SIG-M5 (cell line): ENCODE measurements at regions not wholly inside any gene's neighbourhood (a gene's known extent, or its start where the extent isn't known, plus 50 kb on each side); places are given as distances from the start of the nearest gene placed in this dataset.

Experiments used
- DNase-seq: peaks from one replicate; lab custom pipeline; 2025; lab: John Stamatoyannopoulos, UW

DNA sequence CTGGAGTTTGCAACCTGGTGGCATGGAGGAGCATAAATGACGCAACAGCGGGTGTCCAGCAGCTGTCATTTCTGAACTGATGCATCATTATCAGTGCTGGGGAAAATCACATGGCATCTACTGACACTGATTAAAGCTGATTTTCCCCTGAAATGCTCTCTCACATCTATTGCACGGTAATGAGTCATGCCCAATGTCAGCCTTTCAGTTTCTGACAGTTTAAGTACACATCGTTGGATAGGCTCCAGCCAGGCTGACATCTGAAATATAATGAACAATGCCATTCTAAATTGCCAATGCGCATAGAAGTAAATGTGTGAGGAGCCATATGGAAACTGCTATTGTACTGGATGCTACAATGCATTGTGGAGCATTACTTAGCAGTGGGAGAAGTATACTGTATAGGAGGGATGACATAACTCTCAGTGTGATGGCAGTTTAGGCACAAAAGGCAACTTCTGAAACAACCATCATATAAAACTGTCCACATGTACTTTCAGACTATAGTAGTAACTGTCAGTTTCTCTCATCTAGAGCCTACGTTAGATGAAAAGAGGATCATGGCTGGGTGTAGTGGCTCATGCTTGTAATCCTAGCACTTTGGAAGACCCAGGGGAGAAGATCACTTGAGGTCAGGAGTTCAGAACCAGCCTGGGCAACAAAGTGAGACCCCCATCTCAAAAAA lies 389.3 kb upstream of the DMAC1 start:
- DNase-seq, result no peak

DNA sequence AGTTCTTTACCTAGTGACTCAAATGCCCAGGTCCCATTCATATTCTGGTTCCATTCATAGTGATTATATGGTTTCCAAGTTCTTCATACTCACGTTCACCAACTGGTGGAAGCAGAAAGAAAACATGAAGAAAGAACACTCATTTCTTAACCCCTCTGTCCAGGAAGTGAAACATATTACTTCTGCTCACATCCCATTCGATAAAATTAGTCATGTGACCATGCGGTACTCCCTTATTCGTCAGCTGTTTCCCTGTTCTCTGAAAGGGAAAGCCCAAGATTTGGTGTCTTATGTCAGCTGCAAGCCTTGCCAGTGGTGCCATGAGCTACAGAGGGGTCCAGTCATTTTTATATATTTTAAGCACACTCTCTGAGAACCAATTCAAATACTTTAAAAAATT lies 387.0 kb upstream of the DMAC1 start:
- no peak for DNase-seq

DNA sequence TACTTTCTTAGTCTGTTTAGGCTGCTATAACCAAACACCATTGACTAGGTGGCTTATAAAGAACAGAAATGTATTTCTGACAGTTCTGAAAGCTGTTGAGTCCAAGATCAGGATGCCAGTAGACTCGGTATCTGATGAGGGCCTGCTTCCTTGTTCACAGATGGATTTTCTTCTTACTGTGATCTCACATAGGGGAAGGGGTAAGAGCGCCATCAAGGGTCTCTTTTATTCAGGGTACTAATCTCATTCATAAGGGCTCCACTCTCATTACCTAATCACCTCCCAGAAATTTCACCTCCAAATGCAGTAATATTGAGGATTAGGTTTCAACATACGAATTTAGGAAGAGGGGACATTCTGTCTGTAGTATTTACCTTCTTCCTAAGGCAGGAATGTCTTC lies 384.0 kb upstream of the DMAC1 start:
- DNase-seq, result no peak

DNA sequence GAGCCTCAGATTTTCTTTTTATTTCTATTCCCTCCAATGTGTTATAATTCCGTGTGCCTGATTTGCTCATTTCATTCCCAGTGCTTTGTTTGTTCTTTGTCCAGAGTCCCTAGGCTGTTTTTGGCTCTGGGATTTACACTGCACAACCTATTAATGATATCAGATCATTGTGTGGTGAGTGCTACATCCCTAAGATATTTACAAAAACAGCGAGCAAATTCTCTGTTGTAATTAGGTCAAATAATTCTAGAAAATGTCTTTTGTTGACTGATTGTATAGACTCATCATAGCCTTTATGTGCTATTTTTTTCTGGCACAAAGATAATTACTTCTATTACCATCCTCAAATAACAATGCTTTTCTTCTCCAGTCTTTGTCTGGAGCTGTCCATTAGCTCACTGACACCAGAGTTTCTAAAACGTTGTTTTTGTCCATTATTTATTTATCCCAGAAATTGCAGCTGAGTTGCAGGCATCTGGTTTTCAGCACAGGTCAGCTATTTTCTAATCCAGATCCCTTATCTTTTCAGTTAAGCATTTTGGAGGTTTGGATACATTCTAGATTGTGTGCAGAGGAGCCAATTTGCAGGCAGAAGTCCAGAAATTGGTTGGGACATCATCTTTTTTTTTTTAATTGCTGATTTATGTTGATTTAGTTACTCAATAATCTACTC lies 379.9 kb upstream of the DMAC1 start:
- DNase-seq, result no peak

DNA sequence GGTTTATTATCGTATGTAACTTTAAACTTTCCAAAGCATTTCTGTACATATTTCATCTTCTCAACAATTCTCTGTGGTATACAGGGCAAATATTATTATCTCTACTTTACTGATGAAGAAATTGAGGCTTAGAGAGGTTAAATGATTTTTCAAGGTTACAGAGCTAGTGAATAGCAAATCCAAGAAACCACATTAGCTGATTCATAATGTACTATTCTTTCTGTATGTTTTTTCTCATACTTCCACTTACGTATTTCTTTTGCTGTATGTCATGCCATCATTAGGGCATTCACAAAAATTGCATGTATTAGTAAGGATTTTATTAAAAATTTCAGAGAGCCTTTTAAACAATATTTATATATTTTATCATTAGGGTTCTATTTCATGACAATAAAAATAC lies 372.4 kb upstream of the DMAC1 start:
- no peak for DNase-seq

DNA sequence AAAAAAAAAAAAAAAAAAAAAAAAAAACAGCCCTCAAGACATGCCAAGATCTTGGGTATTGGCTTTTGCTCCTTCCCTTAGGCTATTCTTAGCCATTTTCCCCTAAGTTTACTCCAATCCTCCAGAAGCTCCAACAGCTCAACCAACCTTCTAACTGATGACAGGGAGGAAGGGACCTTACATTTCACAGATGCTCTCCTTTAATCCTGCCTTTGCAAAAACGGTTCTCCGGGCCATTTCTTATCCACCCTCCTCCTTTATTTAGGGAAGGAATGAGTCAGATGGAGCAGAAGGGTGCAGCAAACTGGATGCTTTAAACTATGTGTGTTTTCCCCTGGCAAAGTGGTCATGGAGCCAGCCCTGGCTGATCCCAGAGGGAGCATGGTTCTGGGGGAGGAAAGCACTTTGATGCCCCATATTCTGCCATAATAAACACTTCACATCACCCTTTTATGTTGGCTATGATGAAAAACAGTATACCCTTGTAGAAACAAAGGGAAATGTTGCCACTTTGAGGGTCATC lies 369.4 kb upstream of the DMAC1 start:
- DNase-seq, result no peak

DNA sequence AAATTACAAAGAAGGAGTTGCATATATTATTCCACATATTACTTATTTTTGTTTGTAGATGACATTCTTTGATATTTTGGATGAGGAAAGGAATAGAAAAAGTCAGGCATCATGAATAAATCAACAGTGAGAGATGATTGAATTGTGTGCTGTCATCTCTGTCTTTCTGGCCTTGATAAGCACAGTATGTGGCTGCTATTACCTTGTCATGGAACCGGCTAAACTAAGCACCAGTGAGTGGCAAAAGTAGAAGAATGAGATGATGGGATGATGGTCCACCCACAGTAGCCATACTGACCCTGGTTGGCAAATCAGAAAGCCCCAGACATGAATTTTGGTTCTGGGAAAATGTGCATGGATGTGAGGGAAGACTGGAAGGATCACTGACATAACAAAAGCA lies 361.2 kb upstream of the DMAC1 start:
- no peak for DNase-seq

DNA sequence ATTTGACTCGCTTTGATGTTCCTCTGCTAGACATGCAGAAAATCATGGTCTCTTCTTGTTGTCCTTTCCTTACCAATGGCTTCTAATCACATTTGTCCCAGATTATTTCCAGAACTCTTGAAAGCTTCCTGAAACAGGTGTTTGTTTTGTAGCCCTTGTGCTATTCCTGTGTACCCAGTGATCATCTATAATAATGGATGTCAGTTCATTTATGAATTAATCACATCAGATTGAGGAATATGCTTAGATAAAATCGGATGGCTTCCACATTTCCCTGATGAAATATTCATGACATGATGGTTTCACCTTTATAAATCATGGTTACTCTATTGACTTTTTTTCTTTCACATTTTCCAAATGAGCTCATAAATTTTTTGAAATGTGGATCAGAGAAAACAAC lies 359.0 kb upstream of the DMAC1 start:
- DNase-seq, result no peak

DNA sequence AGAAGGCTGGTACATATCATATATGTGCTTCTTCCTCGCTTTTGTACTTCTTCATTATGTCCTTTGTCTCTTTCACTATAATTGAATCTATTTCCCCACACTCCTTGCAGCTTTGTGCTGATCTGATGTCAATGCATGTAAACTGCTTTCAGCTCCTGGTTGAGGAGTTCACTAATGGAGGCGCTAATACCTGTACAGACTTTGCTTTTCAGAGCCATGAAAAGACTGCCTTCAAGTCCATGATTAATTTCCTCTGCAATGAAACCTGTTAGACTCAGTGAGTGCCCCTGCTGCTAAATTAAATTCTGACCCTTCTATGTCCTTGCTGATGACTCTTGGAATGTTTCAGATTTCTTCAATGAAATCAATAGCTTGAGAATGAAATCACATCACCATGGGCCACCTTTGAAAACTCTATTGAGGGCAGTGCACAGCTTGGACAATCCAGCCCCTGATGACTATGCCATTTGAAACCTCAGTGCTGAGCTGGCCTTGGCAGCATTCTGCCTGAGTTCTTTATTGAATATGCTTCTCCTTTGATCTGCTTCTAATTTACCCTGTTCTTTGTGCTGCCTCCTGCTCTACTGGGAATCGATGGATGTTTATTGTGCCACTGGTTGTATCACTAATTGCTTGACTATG lies 358.2 kb upstream of the DMAC1 start:
- no peak for DNase-seq

DNA sequence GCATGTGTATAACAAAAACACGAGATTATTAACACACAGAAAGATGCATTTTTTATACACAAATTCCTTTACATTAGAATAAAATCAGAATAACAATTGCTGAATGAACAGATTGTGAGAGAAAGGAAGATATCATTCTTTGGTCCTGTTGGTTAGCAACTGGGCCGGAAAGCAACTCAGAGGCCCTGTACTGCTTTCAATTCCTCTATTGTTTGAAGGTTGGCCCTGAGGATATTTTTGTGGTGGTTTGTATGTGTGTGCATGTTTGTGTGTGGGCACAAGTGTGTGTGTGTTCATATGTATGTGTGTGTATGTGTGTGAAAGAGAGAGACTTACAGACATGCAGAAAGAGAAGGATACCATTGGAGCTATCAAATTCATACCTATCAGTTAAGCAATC lies 356.8 kb upstream of the DMAC1 start:
- no peak for DNase-seq

DNA sequence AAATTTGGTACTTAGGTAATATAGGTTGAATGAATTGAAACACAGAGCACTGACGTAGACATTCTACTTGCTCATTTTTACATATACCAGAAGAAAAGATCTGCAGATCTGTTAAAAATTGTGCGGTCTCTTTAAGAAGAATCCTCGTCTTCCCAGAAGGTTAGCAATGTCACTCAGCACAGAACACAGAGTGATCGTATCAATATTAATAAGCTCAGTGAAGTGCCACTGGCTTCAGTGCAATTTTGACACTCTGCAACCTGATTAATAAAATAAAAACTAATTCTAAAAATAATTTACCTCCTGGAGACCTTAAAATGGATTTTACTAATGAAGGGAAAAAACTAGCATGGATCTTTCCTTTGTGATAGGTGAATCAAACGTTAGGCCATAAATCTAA lies 356.1 kb upstream of the DMAC1 start:
- DNase-seq, result no peak

DNA sequence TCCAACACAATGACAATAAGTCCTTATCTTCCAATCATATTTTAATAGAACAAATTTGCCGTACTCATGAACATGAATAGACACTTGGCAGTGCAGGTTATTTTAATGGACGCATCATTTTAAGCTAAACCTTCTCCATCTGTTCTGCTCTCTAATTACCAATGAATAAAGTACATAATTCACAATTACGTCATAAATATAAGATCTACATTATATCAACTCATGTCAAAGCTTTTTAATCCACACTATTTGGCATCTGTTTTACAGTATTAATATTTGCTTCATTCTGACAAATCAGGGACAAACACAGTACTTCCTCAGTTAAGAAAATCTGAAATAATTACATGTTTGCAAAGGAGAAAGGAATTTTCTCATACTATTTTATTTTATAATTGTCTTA lies 344.1 kb upstream of the DMAC1 start:
- DNase-seq, result no peak

DNA sequence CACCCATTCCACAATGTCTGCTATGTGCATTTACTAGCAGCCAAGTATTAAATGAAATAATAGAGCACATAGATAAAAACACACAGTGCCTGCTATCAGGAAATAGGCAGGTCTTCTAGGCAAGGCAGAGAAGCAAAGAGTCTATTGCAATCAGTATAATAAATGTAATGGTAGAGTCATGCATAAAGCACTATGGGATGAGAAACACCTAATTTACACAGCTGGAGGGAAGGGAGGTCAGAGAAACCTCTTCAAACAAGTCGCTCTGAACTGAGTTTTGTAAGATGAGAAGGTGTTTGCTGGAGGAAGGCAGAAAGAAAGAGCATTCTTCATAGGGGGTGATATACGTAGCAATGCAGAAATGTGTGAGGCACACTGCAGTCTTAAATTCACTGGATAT lies 341.0 kb upstream of the DMAC1 start:
- DNase-seq, result no peak

DNA sequence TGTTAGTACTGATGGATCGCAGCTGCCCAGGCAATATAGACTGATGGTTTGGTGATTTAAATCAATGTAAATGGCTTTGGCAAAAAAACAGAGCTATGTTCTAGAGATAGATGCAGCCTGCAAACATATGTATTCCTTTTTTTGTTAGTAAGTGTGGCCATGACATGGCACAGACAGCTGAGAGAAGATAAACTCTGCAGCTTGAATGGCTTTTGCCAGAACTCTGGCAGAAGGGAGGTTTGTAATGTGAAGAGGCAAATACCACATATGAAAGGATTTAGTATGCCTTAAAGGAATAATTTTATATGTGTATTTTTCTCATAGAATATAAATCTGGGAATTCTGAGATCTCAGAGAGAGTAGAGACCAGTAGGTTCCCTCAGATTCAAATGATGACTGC lies 340.2 kb upstream of the DMAC1 start:
- no peak for DNase-seq

DNA sequence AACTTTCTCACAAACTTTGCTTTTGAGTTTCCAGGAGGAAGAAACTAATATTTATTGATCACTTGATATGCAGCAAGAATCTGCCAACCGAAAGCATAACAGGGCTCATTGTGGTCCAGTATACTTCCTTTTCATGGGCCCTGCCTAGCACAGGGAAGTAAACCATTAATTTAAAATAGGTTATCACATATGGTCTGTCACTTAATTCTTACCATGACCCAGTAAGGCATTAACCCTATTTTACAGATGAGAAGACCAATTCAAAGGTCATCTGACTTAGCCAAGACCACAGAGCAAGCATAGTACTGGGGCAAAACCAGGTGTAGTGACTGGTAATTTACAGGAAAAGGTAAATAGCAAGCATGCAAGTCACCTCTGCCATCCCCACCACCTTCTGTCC lies 336.9 kb upstream of the DMAC1 start:
- no peak for DNase-seq

DNA sequence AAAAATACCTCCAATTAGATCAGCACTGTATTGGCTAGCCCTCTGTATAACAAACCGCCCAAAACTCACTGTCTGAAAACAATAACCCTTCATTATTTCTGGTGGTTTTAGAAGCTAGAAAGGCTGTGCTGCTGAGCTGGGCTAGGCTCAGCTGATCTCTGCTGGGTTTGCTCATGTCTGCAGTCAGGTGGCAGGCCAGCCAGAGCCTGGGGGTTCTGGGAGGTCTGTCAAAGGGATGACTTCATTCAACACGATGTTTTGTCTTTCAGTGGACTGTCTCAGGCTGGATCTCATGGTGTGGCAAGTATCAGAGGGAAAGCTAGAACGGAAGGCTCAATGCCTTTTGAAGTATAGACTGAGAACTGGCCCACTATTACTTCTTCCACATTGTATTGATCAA lies 335.1 kb upstream of the DMAC1 start:
- no peak for DNase-seq

DNA sequence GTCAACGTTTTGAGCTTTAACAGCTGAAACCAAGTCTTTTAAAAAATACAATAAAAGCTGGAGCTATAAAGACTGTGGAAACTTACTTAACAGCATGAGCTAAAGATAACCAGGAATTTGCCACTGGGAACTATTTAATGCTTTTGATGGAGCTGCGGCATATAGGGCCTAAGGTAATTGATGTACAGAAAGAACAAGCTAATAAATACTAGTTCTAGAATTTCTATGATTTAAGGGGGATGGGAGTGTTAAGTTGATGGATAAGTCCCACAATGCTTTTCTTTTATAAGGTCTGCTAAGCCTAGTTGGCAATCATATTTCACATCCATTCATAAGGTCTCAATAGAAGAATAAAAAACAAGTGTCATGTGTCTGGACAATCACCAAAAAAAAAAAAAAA lies 334.0 kb upstream of the DMAC1 start:
- no peak for DNase-seq

DNA sequence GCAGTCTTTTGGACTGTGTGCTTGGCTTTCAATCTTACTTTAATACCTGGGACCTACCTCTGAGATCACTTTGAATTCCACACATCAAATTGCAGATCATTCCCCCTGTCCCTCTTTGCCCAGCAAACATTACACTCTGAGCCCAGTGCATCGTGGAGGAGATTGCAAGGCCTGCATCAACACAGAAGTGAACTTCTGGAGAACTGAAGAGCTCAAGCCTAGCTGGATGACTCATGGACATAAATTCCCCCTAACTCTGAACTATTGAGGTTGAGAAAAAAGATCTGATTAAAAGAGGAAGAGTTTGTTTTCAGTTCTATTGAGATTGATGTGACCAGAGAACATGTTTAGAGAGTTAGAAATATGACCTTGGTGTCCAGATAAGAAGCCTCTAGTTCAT lies 316.0 kb upstream of the DMAC1 start:
- no peak for DNase-seq

DNA sequence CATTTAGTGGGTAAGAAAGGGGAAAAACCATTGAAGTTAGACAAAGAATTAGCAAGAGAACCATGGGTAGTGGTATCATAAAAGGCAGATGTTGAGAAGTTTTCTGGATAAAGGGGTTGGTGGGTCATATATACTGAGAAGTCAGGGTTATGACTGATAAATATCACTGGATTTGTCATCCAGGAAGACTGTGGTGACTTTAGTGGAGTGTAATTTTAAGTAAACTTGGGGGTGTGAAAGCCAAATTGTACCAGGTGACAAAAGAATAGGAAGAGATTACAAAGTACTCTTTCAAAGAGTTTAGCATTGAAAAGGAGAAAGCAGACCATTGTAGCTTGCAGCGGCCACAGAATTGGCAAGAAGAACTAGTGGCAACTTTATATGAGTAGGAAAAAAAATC lies 315.2 kb upstream of the DMAC1 start:
- DNase-seq, result no peak

DNA sequence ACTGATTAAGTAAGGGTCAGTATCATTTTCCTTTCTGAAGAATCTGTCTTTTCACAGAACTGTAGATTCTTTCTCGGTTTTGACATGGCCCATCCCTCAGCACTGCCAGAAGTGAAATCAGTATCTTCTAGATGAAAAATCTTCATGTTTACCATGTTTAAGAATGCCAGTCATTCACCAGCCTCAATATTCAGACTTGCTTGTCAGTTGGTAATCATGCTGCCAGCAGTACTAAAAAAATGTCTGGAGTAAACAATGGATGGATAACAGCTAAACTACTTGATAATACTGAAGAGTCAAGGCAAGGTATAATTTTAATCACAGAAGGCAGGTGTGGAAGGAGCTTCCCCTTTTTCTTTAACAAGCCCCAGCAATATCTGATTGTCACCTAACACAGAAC lies 306.8 kb upstream of the DMAC1 start:
- DNase-seq, result no peak

DNA sequence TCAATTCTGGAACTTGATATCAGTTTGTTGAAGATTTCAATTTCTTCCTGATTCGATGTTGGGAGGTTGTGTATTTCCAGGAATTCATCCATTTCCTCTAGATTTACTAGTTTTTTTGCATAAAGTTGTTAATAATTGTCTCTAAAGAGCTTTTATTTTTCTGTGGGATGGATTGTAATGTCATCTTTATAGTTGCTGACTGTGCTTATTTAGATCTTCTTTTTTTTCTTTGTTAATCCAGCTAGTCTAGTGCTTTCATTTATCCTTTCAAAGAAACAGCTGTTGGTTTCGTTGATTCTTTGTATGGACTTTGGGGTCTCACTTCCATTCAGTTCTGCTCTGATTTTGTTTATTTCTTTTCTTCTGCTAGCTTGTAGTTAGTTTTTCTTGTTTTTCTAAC lies 302.0 kb upstream of the DMAC1 start:
- no peak for DNase-seq

DNA sequence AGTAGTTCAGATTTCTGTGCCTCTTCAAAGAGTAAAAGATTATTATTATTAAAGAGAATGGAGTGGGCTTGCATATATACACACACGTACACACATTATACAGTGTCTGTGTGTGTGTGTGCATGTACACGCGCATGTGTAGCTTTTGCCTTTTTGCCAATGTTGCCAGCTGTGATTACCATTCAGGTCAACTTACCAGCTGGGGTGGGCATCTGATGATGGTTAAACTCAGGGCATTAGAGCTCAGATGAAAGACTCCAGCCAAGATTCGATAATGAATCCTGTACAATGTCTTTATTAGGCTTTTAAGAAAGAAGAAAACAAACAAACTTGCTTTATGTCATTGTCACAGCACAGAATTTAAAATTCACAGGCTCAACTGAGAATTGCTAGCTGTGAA lies 296.5 kb upstream of the DMAC1 start:
- DNase-seq, result no peak

DNA sequence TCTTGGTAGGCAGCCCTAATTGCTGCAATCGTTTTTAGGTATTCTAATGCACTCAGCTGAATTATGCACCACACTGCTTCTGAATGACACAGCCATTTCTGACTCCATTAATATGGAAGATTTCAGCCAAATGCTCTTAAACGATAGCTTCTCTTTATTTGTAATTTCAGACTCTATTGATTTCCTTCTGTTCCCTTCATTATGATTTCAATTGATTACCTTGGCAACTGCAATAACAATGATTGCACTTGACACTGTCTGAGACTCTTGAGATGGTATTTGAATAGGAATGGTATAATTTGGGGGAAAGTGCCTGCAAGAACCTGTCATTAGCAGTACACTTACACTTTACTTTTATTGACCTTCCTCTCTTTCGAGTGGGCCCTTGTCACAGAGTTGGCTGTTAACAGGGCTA lies 296.1 kb upstream of the DMAC1 start:
- no peak for DNase-seq

DNA sequence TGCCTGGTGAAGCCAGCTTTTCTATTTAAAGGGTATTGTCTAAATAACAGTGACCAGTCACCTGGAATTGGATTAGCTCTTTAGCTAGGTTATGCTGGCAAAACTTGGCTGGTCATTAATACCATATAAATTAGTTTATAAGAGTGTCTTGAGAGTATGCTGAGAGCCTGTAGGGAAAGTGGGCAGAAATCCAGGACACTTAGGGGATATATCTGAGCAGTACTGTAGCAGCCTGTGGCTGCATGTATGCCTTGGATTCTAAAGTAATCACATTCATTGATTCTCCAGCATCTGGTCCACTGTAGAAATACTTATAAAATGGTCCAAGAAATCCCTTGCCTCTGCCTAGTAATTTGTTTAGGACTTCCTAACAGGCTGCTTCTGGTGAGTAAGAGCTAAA lies 288.9 kb upstream of the DMAC1 start:
- DNase-seq, result no peak
